ENCODE measurements at regions not wholly inside any gene's neighbourhood (a gene's known extent, or its start where the extent isn't known, plus 50 kb on each side); places are given as distances from the start of the nearest gene placed in this dataset.

DNA sequence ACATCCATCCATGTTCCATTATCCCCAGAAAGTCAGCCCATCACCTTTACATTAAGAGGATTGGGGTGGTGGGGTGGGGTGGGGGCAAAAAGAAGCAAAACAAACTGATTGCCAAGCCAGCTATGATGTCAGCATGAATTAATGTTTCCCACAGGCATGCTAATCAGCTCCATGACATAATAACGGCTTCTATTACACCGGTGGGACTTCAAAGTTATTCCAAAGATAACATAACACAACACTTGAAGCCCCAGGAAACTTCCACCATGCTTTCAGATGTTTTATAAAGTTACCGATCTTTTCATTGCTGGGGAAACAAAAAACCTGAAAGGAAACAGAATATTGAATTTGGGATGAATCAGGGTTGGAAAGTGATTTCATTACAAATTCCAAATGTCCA lies 155.9 kb upstream of the IRX5 start:
- TF ChIP-seq, protein P1, sequence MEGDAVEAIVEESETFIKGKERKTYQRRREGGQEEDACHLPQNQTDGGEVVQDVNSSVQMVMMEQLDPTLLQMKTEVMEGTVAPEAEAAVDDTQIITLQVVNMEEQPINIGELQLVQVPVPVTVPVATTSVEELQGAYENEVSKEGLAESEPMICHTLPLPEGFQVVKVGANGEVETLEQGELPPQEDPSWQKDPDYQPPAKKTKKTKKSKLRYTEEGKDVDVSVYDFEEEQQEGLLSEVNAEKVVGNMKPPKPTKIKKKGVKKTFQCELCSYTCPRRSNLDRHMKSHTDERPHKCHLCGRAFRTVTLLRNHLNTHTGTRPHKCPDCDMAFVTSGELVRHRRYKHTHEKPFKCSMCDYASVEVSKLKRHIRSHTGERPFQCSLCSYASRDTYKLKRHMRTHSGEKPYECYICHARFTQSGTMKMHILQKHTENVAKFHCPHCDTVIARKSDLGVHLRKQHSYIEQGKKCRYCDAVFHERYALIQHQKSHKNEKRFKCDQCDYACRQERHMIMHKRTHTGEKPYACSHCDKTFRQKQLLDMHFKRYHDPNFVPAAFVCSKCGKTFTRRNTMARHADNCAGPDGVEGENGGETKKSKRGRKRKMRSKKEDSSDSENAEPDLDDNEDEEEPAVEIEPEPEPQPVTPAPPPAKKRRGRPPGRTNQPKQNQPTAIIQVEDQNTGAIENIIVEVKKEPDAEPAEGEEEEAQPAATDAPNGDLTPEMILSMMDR (IDR thresholded peaks at IDR 0.05) = no peak
- no peak for TF ChIP-seq POLR2A (IDR thresholded peaks at IDR 0.05)
